HL-60 (cell line): ENCODE measurements at regions not wholly inside any gene's neighbourhood (a gene's known extent, or its start where the extent isn't known, plus 50 kb on each side); places are given as distances from the start of the nearest gene placed in this dataset.

Source experiments
- DNase-seq, 2 experiments: peaks; one replicate each; pipeline ENCODE4 v3.0.0-alpha.2; 2010 to 2020; ENCODE audit warnings: low read depth in 1 of 2, low spot score in 1 of 2
- H3K27ac ChIP-seq: fragments of 250-450 bp; sonication (Bioruptor Pico); replicated peaks from 2 replicates; pipeline ENCODE4 v1.5.1; 2020; ENCODE audit warnings: mild to moderate bottlenecking, moderate library complexity
- H3K27me3 ChIP-seq: fragments of 250-450 bp; sonication (Bioruptor Pico); 2 replicates; pipeline ENCODE4 v1.5.1; 2021; ENCODE audit warnings: mild to moderate bottlenecking, moderate library complexity; ENCODE audit not compliant: insufficient read depth, poor library complexity, severe bottlenecking
- H3K4me3 ChIP-seq: replicated peaks from 2 replicates; pipeline ENCODE4 v1.5.1; 2011; ENCODE audit warnings: mild to moderate bottlenecking, control low read depth, low read length; ENCODE audit not compliant: insufficient read depth
- CTCF ChIP-seq: IDR thresholded peaks from one replicate; pipeline ENCODE4 v1.5.1; 2011; ENCODE audit warnings: low read length, control low read depth, inconsistent platforms; ENCODE audit not compliant: insufficient read depth
- GABPA ChIP-seq: IDR thresholded peaks from 2 replicates; pipeline ENCODE4 v1.6.1; 2012; ENCODE audit warnings: low read depth
- POLR2AphosphoS5 ChIP-seq: IDR thresholded peaks from 2 replicates; pipeline ENCODE4 v1.6.1; 2012; ENCODE audit warnings: low read depth
- REST ChIP-seq: IDR thresholded peaks from 2 replicates; pipeline ENCODE4 v1.6.1; 2012; ENCODE audit warnings: low read depth; ENCODE audit not compliant: insufficient replicate concordance
- SPI1 ChIP-seq: IDR thresholded peaks from 2 replicates; pipeline ENCODE4 v1.6.1; 2012; ENCODE audit warnings: low read depth, mild to moderate bottlenecking, borderline replicate concordance

GRCh38 chr11:115659061-115659963 lies 155.1 kb upstream of the CADM1 start:
- TF ChIP-seq CTCF (no peak), SPI1 (no peak), POLR2AphosphoS5 (no peak), REST (no peak), GABPA (no peak)
- H3K4me3 ChIP-seq = peak overlapping the region; percentile 6; the same call in 1 of the 2 replicates
- no peak overlapping the region for H3K27ac ChIP-seq
- H3K27me3 ChIP-seq = peaks cover 17% of the 10 kb centered on the region
- DNase-seq = peak in 1 of 2 experiments; percentile 35

GRCh38 chr11:115657586-115657985 lies 153.4 kb upstream of the CADM1 start:
- Histone ChIP-seq H3K27ac (no peak overlapping the region), H3K4me3 (no peak overlapping the region), H3K27me3 (peaks cover 17% of the 10 kb centered on the region)
- DNase-seq = no peak
- TF ChIP-seq SPI1 (no peak), REST (no peak), CTCF (no peak), GABPA (no peak), POLR2AphosphoS5 (no peak)

- no peak overlapping the region for H3K27ac ChIP-seq
- TF ChIP-seq POLR2AphosphoS5 = no peak
- H3K4me3 ChIP-seq = no peak overlapping the region
- peaks cover 17% of the 10 kb centered on the region for H3K27me3 ChIP-seq
- DNase-seq = no peak
These were observed 152.5 kb upstream of the CADM1 start for GRCh38 chr11:115656669-115657068.

GRCh38 chr11:115656041-115656440 lies 151.8 kb upstream of the CADM1 start:
- H3K27ac ChIP-seq = no peak overlapping the region
- TF ChIP-seq REST (no peak), GABPA (no peak), CTCF (no peak)
- DNase-seq = no peak
- H3K4me3 ChIP-seq = no peak overlapping the region
- peaks cover 17% of the 10 kb centered on the region for H3K27me3 ChIP-seq
